Pancreas (tissue), 10 donors: ENCODE measurements at regions not wholly inside any gene's neighbourhood (a gene's known extent, or its start where the extent isn't known, plus 50 kb on each side); places are given as distances from the start of the nearest gene placed in this dataset.

Experiments used
- ATAC-seq, 4 donors: fragments of 200-7000 bp; cut with Tn5 transposase; one replicate each; pipeline versions ENCODE4 v1.8.0 to v1.9.1; 2020; ENCODE audit warnings: mild to moderate bottlenecking in 4 of 4, moderate library complexity in 4 of 4
- DNase-seq, 6 donors: peaks; one replicate each; pipeline ENCODE4 v3.0.0-alpha.2; 2020
- FAIRE-seq: peaks from 2 replicates; lab custom pipeline; 2012; peaks lifted over from hg19 to GRCh38; lab: Jason Lieb, UNC
- H3K27ac ChIP-seq, 4 donors: fragments of 200-600 bp; sonication (generic); 1 replicate in 3 of 4; 2 replicates in 1 of 4; pipeline versions ENCODE4 v1.5.0 to v1.8.0; 2020
- H3K27me3 ChIP-seq, 4 donors: fragments of 200-600 bp; one replicate each; pipeline ENCODE4 v1.8.0; 2021
- H3K36me3 ChIP-seq, 3 donors: fragments of 200-600 bp; sonication (generic) in 1 of 3; one replicate each; pipeline versions ENCODE4 v1.5.0 to v1.8.0; 2020 to 2021
- H3K4me1 ChIP-seq, 3 donors: fragments of 200-600 bp; one replicate each; pipeline ENCODE4 v1.8.0; 2021
- H3K4me3 ChIP-seq, 4 donors: fragments of 200-600 bp; sonication (generic) in 2 of 4; one replicate each; pipeline versions ENCODE4 v1.5.0 to v1.8.0; 2020 to 2021
- H3K9me3 ChIP-seq, 4 donors: fragments of 200-600 bp; one replicate each; pipeline ENCODE4 v1.8.0; 2021
- CTCF ChIP-seq, 4 donors: fragments of 200-600 bp; sonication (generic) in 3 of 4; IDR thresholded peaks; one replicate each; pipeline versions ENCODE4 v1.5.0 to v1.8.0; 2021; ENCODE audit warnings: antibody characterized with exemption in 4 of 4
- WGBS, 2 donors: extraction: QIAGEN DNeasy Blood & Tissue Kit; methylation state at CpG; one replicate each; pipeline ENCODE4 v1.1.7; 2013; 5-methylcytosine and 5-hydroxymethylcytosine counted together
- intact Hi-C, 3 donors: fragments of 100-400 bp; cut with DNase I; formaldehyde crosslinking; loops; one replicate each; pipeline versions ENCODE4 v1.11.1 to v1.14.2; 2022
- donor health status: healthy with polysubstance abuse.
- donor health status: DM: no; HTN: no; CAD: no; lungs with moderate emphysema.
- donor health status: DM: no; HTN: no; CAD: no.
- donor health status: control.
- donor health status: control.
- donor health status: Bipolar disorder and iron deficiency.
- donor health status: DM: yes; HTN: yes; CAD: no.
- donor health status: DM: no; HTN: no; CAD: no.
- donor health status: DM: no; HTN: no; CAD: no.
- donor health status: DM: yes; HTN: yes; CAD: no.

- H3K4me3 ChIP-seq, result no peak overlapping the region
- ATAC-seq (no peak), DNase-seq (no peak), FAIRE-seq (no peak)
- H3K27me3 ChIP-seq, result no peaks in the 10 kb centered on the region
- 79 to 83% methylated on average over 2 of the region's 2 CpGs for WGBS, 2 donors
- TF ChIP-seq CTCF (IDR thresholded peaks at IDR 0.05), result no peak
- H3K9me3 ChIP-seq, result no peaks in the 10 kb centered on the region
- no peaks in the 10 kb centered on the region for H3K36me3 ChIP-seq
- no peak overlapping the region for H3K27ac ChIP-seq
- no peaks in the 10 kb centered on the region for H3K4me1 ChIP-seq
- intact Hi-C loops, result no loop called here
These were observed 136.7 kb downstream of the CASP12 start for GRCh38 chr11:104761511-104761910.

- Histone ChIP-seq H3K9me3 (no peaks in the 10 kb centered on the region), H3K4me3 (no peak overlapping the region), H3K36me3 (no peaks in the 10 kb centered on the region), H3K27me3 (no peaks in the 10 kb centered on the region), H3K4me1 (no peaks in the 10 kb centered on the region), H3K27ac (no peak overlapping the region)
- DNase-seq (no peak), FAIRE-seq (no peak), ATAC-seq (no peak)
- intact Hi-C loops, result no loop called here
- TF ChIP-seq CTCF (IDR thresholded peaks at IDR 0.05), result no peak
- WGBS, 2 donors, result 83 to 85% methylated on average over 1 of the region's 1 CpG
These were observed 138.8 kb downstream of the CASP12 start for GRCh38 chr11:104759464-104759863.

- Histone ChIP-seq H3K9me3 (no peaks in the 10 kb centered on the region), H3K27me3 (no peaks in the 10 kb centered on the region), H3K36me3 (no peaks in the 10 kb centered on the region), H3K27ac (no peak overlapping the region), H3K4me3 (no peak overlapping the region), H3K4me1 (no peaks in the 10 kb centered on the region)
- no peak for TF ChIP-seq CTCF (IDR thresholded peaks at IDR 0.05)
- intact Hi-C loops, result no loop called here
- WGBS, 2 donors, result 74 to 79% methylated on average over 3 of the region's 3 CpGs
- ATAC-seq (no peak), FAIRE-seq (no peak), DNase-seq (no peak)
These were observed 159.3 kb downstream of the CASP12 start for GRCh38 chr11:104738918-104739317.

GRCh38 chr11:104738208-104738607, 160.1 kb downstream of the CASP12 start:
- Histone ChIP-seq H3K4me3 (no peak overlapping the region), H3K27me3 (no peaks in the 10 kb centered on the region), H3K27ac (no peak overlapping the region), H3K4me1 (no peaks in the 10 kb centered on the region), H3K9me3 (no peaks in the 10 kb centered on the region), H3K36me3 (no peaks in the 10 kb centered on the region)
- ATAC-seq (no peak), DNase-seq (no peak), FAIRE-seq (no peak)
- intact Hi-C loops, result no loop called here
- WGBS, 2 donors, result 44 to 56% methylated on average over 4 of the region's 4 CpGs
- TF ChIP-seq CTCF (IDR thresholded peaks at IDR 0.05), result no peak

GRCh38 chr11:104736502-104736901, 161.8 kb downstream of the CASP12 start:
- Histone ChIP-seq H3K36me3 (no peaks in the 10 kb centered on the region), H3K9me3 (no peaks in the 10 kb centered on the region), H3K4me1 (no peaks in the 10 kb centered on the region), H3K27me3 (no peaks in the 10 kb centered on the region), H3K4me3 (no peak overlapping the region), H3K27ac (no peak overlapping the region)
- WGBS, 2 donors, result 45 to 50% methylated on average over 2 of the region's 2 CpGs
- ATAC-seq (no peak), FAIRE-seq (no peak), DNase-seq (no peak)
- TF ChIP-seq CTCF (IDR thresholded peaks at IDR 0.05), result no peak
- intact Hi-C loops, result no loop called here
